ENCODE measurements at regions not wholly inside any gene's neighbourhood (a gene's known extent, or its start where the extent isn't known, plus 50 kb on each side); places are given as distances from the start of the nearest gene placed in this dataset.

DNA sequence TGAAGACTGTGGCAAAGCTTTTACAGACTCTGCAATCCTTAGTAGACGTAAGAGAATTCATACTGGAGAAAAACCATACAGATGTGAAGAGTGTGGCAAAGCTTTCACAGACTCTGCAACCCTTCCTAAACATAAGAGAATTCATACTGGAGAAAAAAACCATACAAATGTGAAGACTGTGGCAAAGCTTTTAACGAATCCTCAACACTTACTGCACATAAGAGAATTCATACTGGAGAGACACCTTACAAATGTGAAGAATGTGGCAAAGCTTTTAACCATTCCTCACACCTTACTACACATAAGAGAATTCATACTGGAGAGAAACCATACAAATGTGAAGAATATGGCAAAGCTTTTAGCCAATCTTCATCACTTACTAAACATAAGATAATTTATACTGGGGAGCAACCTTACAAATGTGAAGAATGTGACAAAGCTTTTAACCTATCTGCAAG lies 50.1 kb upstream of the ZNF98 start:
- TF ChIP-seq EP300 (IDR thresholded peaks at IDR 0.05) (no peak), POLR2A (IDR thresholded peaks at IDR 0.05) (no peak), POLR2AphosphoS5 (IDR thresholded peaks at IDR 0.05) (no peak)
- TF ChIP-seq, protein P1, sequence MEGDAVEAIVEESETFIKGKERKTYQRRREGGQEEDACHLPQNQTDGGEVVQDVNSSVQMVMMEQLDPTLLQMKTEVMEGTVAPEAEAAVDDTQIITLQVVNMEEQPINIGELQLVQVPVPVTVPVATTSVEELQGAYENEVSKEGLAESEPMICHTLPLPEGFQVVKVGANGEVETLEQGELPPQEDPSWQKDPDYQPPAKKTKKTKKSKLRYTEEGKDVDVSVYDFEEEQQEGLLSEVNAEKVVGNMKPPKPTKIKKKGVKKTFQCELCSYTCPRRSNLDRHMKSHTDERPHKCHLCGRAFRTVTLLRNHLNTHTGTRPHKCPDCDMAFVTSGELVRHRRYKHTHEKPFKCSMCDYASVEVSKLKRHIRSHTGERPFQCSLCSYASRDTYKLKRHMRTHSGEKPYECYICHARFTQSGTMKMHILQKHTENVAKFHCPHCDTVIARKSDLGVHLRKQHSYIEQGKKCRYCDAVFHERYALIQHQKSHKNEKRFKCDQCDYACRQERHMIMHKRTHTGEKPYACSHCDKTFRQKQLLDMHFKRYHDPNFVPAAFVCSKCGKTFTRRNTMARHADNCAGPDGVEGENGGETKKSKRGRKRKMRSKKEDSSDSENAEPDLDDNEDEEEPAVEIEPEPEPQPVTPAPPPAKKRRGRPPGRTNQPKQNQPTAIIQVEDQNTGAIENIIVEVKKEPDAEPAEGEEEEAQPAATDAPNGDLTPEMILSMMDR (IDR thresholded peaks at IDR 0.05), result no peak

Measured in sigmoid colon (tissue), 4 donors.